ENCODE measurements at regions not wholly inside any gene's neighbourhood (a gene's known extent, or its start where the extent isn't known, plus 50 kb on each side); places are given as distances from the start of the nearest gene placed in this dataset.

DNA sequence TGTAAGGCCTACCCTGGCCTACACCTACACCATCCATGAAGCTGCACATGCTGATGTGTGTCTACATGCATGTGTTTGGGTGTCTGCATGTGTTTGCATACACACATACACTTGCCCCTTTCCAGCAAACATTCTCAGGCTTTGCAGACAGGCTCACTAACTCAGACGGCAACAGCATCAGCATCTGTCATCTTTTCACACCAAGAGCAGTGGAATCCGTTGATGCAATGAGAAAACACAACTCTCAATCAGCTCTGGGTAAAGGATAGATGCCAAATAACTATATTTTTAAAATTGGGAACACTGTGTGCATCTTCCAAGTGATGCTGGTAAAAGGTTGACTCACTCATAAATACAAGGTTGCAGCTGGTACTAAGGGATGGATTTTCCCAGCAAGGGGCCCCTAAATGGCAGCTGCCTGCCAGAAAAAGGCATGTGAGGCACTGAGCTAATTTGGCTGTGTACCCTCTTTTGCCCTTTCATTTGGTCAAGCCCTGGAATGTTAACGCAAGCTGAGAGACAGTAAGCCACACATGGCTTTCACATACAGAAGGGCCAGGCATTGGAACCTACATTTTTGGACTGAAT, 296.3 kb upstream of the NPSR1 start:
- no peak overlapping the region for H4K5ac ChIP-seq (ENCODE audit: low read length)
- no peak overlapping the region for H3K27ac ChIP-seq (ENCODE audit: low read depth, low read length)
- no peak overlapping the region for H3K18ac ChIP-seq (ENCODE audit: low read length)
- no peak overlapping the region for H2BK5ac ChIP-seq (ENCODE audit: low read length)
- H3K36me3 ChIP-seq (ENCODE audit: control insufficient read depth, insufficient read depth, low read length): no peaks in the 10 kb centered on the region
- no CpG with 5 or more reads among the region's 3 CpGs for whole genome bisulfite sequencing (ENCODE audit: extremely low coverage, insufficient coverage, low lambda C conversion rate)
- H2AK5ac ChIP-seq (ENCODE audit: low read length): no peak overlapping the region
- H3K4me2 ChIP-seq (ENCODE audit: low read length): no peak overlapping the region
- no peak for DNase-seq
- no peak overlapping the region for H4K8ac ChIP-seq (ENCODE audit: low read depth, low read length)
- no peaks in the 10 kb centered on the region for H3K4me1 ChIP-seq (ENCODE audit: control insufficient read depth, low read depth, low read length)
- no peak overlapping the region for H3K23ac ChIP-seq (ENCODE audit: low read length)
- H3K4me3 ChIP-seq (ENCODE audit: low read length): no peak overlapping the region
- no peak overlapping the region for H3K56ac ChIP-seq (ENCODE audit: low read length)
- no peak overlapping the region for H3K4ac ChIP-seq (ENCODE audit: low read depth, low read length)
- no peaks in the 10 kb centered on the region for H3K27me3 ChIP-seq (ENCODE audit: insufficient read depth, low read length, poor library complexity)
- H3K9ac ChIP-seq (ENCODE audit: low read length): no peak overlapping the region
- H2BK15ac ChIP-seq (replicated peaks; ENCODE audit: low read depth): no peak overlapping the region
- no peaks in the 10 kb centered on the region for H3K79me2 ChIP-seq (ENCODE audit: control insufficient read depth, insufficient read depth, low read length)
- H2BK120ac ChIP-seq (ENCODE audit: low read depth, low read length): no peak overlapping the region
- no peaks in the 10 kb centered on the region for H3K79me1 ChIP-seq (ENCODE audit: low read length)

DNA sequence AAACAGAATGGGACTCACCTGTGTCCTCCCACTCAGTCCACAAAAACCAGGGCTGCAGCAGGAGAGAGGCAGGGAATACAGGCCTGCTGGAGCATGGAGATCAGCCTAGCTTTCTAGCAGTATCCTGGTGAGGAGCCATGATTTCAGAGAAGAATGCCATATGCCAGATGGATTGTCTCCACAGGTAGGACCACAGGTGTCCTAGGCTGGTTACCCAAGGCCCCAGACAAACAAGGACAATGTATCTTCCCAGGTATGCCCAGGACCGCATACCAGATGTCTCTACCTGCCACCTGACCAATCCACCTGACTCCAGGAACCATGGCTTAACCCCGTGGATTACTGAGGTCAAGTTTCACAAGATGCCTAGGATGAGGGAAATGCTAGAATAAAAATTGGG, 295.4 kb upstream of the NPSR1 start:
- H3K4me3 ChIP-seq (ENCODE audit: low read length): no peak overlapping the region
- H2AK5ac ChIP-seq (ENCODE audit: low read length): no peak overlapping the region
- no peak overlapping the region for H2BK120ac ChIP-seq (ENCODE audit: low read depth, low read length)
- H3K4ac ChIP-seq (ENCODE audit: low read depth, low read length): no peak overlapping the region
- H3K79me2 ChIP-seq (ENCODE audit: control insufficient read depth, insufficient read depth, low read length): no peaks in the 10 kb centered on the region
- no peaks in the 10 kb centered on the region for H3K79me1 ChIP-seq (ENCODE audit: low read length)
- no peak overlapping the region for H4K5ac ChIP-seq (ENCODE audit: low read length)
- no peak for DNase-seq
- no peak overlapping the region for H3K27ac ChIP-seq (ENCODE audit: low read depth, low read length)
- no peak overlapping the region for H3K56ac ChIP-seq (ENCODE audit: low read length)
- no peak overlapping the region for H3K4me2 ChIP-seq (ENCODE audit: low read length)
- no peak overlapping the region for H3K9ac ChIP-seq (ENCODE audit: low read length)
- H3K36me3 ChIP-seq (ENCODE audit: control insufficient read depth, insufficient read depth, low read length): no peaks in the 10 kb centered on the region
- H2BK15ac ChIP-seq (replicated peaks; ENCODE audit: low read depth): no peak overlapping the region
- no peak overlapping the region for H3K23ac ChIP-seq (ENCODE audit: low read length)
- WGBS (ENCODE audit: extremely low coverage, insufficient coverage, low lambda C conversion rate): no CpG with 5 or more reads among the region's 2 CpGs
- H3K4me1 ChIP-seq (ENCODE audit: control insufficient read depth, low read depth, low read length): no peaks in the 10 kb centered on the region
- H3K18ac ChIP-seq (ENCODE audit: low read length): no peak overlapping the region
- H4K8ac ChIP-seq (ENCODE audit: low read depth, low read length): no peak overlapping the region
- H2BK5ac ChIP-seq (ENCODE audit: low read length): no peak overlapping the region
- no peaks in the 10 kb centered on the region for H3K27me3 ChIP-seq (ENCODE audit: insufficient read depth, low read length, poor library complexity)

DNA sequence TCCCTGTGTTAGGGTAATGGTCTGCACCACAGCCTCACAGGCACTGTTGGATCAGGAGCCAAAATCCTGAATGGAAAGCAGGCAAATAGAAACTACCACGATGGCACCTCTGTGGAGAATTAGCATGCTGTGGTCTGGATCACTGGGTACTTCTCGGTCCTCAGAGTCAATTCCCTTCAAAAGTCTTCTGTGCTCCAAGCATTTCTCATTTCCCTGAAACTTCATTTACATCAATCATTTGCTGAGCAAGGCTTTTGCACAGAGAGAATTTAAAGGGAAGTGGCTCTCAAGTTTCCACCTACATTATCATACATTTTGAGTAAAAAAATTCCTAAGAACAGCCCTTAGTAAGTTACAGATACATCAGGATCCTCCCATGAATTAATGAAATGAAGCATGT, 293.9 kb upstream of the NPSR1 start:
- no peak overlapping the region for H4K8ac ChIP-seq (ENCODE audit: low read depth, low read length)
- H3K79me2 ChIP-seq (ENCODE audit: control insufficient read depth, insufficient read depth, low read length): no peaks in the 10 kb centered on the region
- DNase-seq: no peak
- no peaks in the 10 kb centered on the region for H3K79me1 ChIP-seq (ENCODE audit: low read length)
- H3K4ac ChIP-seq (ENCODE audit: low read depth, low read length): no peak overlapping the region
- no peak overlapping the region for H3K18ac ChIP-seq (ENCODE audit: low read length)
- no peak overlapping the region for H3K56ac ChIP-seq (ENCODE audit: low read length)
- no peak overlapping the region for H3K23ac ChIP-seq (ENCODE audit: low read length)
- no peak overlapping the region for H2BK15ac ChIP-seq (replicated peaks; ENCODE audit: low read depth)
- no CpG with 5 or more reads among the region's 2 CpGs for WGBS (ENCODE audit: extremely low coverage, insufficient coverage, low lambda C conversion rate)
- H2AK5ac ChIP-seq (ENCODE audit: low read length): no peak overlapping the region
- no peaks in the 10 kb centered on the region for H3K27me3 ChIP-seq (ENCODE audit: insufficient read depth, low read length, poor library complexity)
- no peak overlapping the region for H2BK5ac ChIP-seq (ENCODE audit: low read length)
- H4K5ac ChIP-seq (ENCODE audit: low read length): no peak overlapping the region
- no peak overlapping the region for H3K27ac ChIP-seq (ENCODE audit: low read depth, low read length)
- H3K9ac ChIP-seq (ENCODE audit: low read length): no peak overlapping the region
- H3K4me2 ChIP-seq (ENCODE audit: low read length): no peak overlapping the region
- no peaks in the 10 kb centered on the region for H3K36me3 ChIP-seq (ENCODE audit: control insufficient read depth, insufficient read depth, low read length)
- no peaks in the 10 kb centered on the region for H3K4me1 ChIP-seq (ENCODE audit: control insufficient read depth, low read depth, low read length)
- H3K4me3 ChIP-seq (ENCODE audit: low read length): no peak overlapping the region
- H2BK120ac ChIP-seq (ENCODE audit: low read depth, low read length): no peak overlapping the region

DNA sequence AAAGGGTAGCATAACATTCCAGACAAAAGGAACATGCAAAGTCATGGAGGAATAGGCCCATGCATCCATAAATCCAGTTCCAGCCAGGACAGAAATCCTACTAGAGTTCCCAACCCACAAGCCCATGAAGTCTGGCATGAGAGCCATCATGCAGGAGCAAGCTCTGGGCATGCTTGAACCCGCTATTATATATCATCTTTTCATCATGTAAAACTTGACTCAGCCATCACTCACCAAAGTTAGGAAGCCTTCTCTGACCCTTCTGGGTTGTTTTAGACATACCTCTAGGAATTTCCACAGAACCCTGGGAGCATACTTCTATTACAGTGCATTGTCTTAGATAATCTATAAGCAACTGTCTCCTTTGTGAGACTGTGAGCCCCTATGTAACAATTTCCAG, 293.0 kb upstream of the NPSR1 start:
- Histone ChIP-seq H3K4ac (ENCODE audit: low read depth, low read length) (no peak overlapping the region), H2BK120ac (ENCODE audit: low read depth, low read length) (no peak overlapping the region), H4K8ac (ENCODE audit: low read depth, low read length) (no peak overlapping the region), H3K56ac (ENCODE audit: low read length) (no peak overlapping the region), H3K4me3 (ENCODE audit: low read length) (no peak overlapping the region), H3K23ac (ENCODE audit: low read length) (no peak overlapping the region), H3K4me2 (ENCODE audit: low read length) (no peak overlapping the region), H3K79me2 (ENCODE audit: control insufficient read depth, insufficient read depth, low read length) (no peaks in the 10 kb centered on the region), H3K27ac (ENCODE audit: low read depth, low read length) (no peak overlapping the region), H3K18ac (ENCODE audit: low read length) (no peak overlapping the region), H3K27me3 (ENCODE audit: insufficient read depth, low read length, poor library complexity) (no peaks in the 10 kb centered on the region), H3K79me1 (ENCODE audit: low read length) (no peaks in the 10 kb centered on the region), H3K36me3 (ENCODE audit: control insufficient read depth, insufficient read depth, low read length) (no peaks in the 10 kb centered on the region), H3K4me1 (ENCODE audit: control insufficient read depth, low read depth, low read length) (no peaks in the 10 kb centered on the region), H3K9ac (ENCODE audit: low read length) (no peak overlapping the region), H2BK5ac (ENCODE audit: low read length) (no peak overlapping the region), H2AK5ac (ENCODE audit: low read length) (no peak overlapping the region), H2BK15ac (replicated peaks; ENCODE audit: low read depth) (no peak overlapping the region), H4K5ac (ENCODE audit: low read length) (no peak overlapping the region)
- no CpG with 5 or more reads among the region's 1 CpG for WGBS (ENCODE audit: extremely low coverage, insufficient coverage, low lambda C conversion rate)
- no peak for DNase-seq

DNA sequence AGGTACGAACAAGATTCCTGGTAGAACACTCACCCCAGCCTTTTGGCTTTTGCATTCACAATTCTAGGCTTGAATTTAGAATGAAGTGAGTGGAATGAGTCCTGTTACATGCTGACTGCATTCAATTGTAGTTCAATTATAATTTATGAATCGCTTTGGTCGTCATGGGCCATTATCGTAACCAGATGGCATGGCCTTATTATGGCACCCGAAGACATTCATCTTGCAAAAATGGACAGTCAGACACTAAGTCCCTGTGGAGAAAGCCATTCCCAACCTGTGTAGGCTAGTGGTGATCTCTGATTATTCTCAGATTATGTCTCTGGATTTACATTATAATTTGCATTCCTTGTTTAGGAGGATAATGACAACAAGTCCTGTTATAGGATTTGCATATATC, 292.4 kb upstream of the NPSR1 start:
- Histone ChIP-seq H2BK15ac (replicated peaks; ENCODE audit: low read depth) (no peak overlapping the region), H3K4me2 (ENCODE audit: low read length) (no peak overlapping the region), H3K79me1 (ENCODE audit: low read length) (no peaks in the 10 kb centered on the region), H4K5ac (ENCODE audit: low read length) (no peak overlapping the region), H3K79me2 (ENCODE audit: control insufficient read depth, insufficient read depth, low read length) (no peaks in the 10 kb centered on the region), H3K27ac (ENCODE audit: low read depth, low read length) (no peak overlapping the region), H2AK5ac (ENCODE audit: low read length) (no peak overlapping the region), H3K4me3 (ENCODE audit: low read length) (no peak overlapping the region), H3K23ac (ENCODE audit: low read length) (no peak overlapping the region), H3K36me3 (ENCODE audit: control insufficient read depth, insufficient read depth, low read length) (no peaks in the 10 kb centered on the region), H3K56ac (ENCODE audit: low read length) (no peak overlapping the region), H3K4me1 (ENCODE audit: control insufficient read depth, low read depth, low read length) (no peaks in the 10 kb centered on the region), H3K4ac (ENCODE audit: low read depth, low read length) (no peak overlapping the region), H2BK5ac (ENCODE audit: low read length) (no peak overlapping the region), H3K27me3 (ENCODE audit: insufficient read depth, low read length, poor library complexity) (no peaks in the 10 kb centered on the region), H2BK120ac (ENCODE audit: low read depth, low read length) (no peak overlapping the region), H3K18ac (ENCODE audit: low read length) (no peak overlapping the region), H4K8ac (ENCODE audit: low read depth, low read length) (no peak overlapping the region), H3K9ac (ENCODE audit: low read length) (no peak overlapping the region)
- DNase-seq: no peak
- WGBS (ENCODE audit: extremely low coverage, insufficient coverage, low lambda C conversion rate): no CpG with 5 or more reads among the region's 5 CpGs

DNA sequence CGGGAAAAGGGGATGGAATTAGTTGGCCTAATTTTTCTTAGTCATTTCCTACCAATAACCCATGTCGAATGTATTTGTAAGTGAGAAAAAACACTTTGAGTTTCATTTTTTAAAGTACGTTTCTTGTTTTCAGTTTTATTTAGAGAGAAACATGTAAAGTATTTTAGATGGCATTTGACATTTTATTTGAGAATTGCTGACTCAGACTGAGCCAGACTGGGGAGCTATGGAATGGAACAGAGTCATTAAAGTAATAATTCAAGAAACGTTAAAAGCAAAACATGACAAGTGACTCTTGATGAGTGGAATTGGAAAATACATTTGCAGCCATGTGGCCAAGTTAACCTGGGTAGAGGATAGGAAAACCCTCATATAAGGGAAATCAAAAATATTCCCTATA, 286.1 kb upstream of the NPSR1 start:
- no peaks in the 10 kb centered on the region for H3K36me3 ChIP-seq (ENCODE audit: control insufficient read depth, insufficient read depth, low read length)
- no peaks in the 10 kb centered on the region for H3K4me1 ChIP-seq (ENCODE audit: control insufficient read depth, low read depth, low read length)
- H4K8ac ChIP-seq (ENCODE audit: low read depth, low read length): no peak overlapping the region
- no peak overlapping the region for H3K9ac ChIP-seq (ENCODE audit: low read length)
- H3K4me3 ChIP-seq (ENCODE audit: low read length): no peak overlapping the region
- H3K27me3 ChIP-seq (ENCODE audit: insufficient read depth, low read length, poor library complexity): no peaks in the 10 kb centered on the region
- DNase-seq: no peak
- WGBS (ENCODE audit: extremely low coverage, insufficient coverage, low lambda C conversion rate): no CpG with 5 or more reads among the region's 4 CpGs
- no peak overlapping the region for H3K4me2 ChIP-seq (ENCODE audit: low read length)
- no peak overlapping the region for H3K56ac ChIP-seq (ENCODE audit: low read length)
- H2BK5ac ChIP-seq (ENCODE audit: low read length): no peak overlapping the region
- H4K5ac ChIP-seq (ENCODE audit: low read length): no peak overlapping the region
- H3K27ac ChIP-seq (ENCODE audit: low read depth, low read length): no peak overlapping the region
- no peaks in the 10 kb centered on the region for H3K79me1 ChIP-seq (ENCODE audit: low read length)
- no peak overlapping the region for H3K18ac ChIP-seq (ENCODE audit: low read length)
- H2BK15ac ChIP-seq (replicated peaks; ENCODE audit: low read depth): no peak overlapping the region
- H2BK120ac ChIP-seq (ENCODE audit: low read depth, low read length): no peak overlapping the region
- H2AK5ac ChIP-seq (ENCODE audit: low read length): no peak overlapping the region
- no peak overlapping the region for H3K4ac ChIP-seq (ENCODE audit: low read depth, low read length)
- no peak overlapping the region for H3K23ac ChIP-seq (ENCODE audit: low read length)
- no peaks in the 10 kb centered on the region for H3K79me2 ChIP-seq (ENCODE audit: control insufficient read depth, insufficient read depth, low read length)
